ENCODE measurements at regions not wholly inside any gene's neighbourhood (a gene's known extent, or its start where the extent isn't known, plus 50 kb on each side); places are given as distances from the start of the nearest gene placed in this dataset.

- Histone ChIP-seq H3K9ac (ENCODE audit: insufficient read depth, low read length) (no peak overlapping the region), H3K4me1 (ENCODE audit: control insufficient read depth, extremely low read depth, insufficient read depth, low read length) (no peaks in the 10 kb centered on the region), H3K27ac (ENCODE audit: insufficient read depth, low read length) (no peak overlapping the region), H3K4me2 (ENCODE audit: extremely low read depth, insufficient read depth, low read length) (no peak overlapping the region), H3K79me2 (ENCODE audit: control insufficient read depth, insufficient read depth, low read length) (no peaks in the 10 kb centered on the region), H3K27me3 (ENCODE audit: control insufficient read depth, insufficient read depth, low read length) (peaks cover 6% of the 10 kb centered on the region), H2AFZ (ENCODE audit: low read length) (no peak overlapping the region), H4K20me1 (ENCODE audit: control insufficient read depth, extremely low read depth, insufficient read depth, low read length) (no peaks in the 10 kb centered on the region), H3K9me3 (ENCODE audit: control insufficient read depth, insufficient read depth, low read depth, low read length) (no peaks in the 10 kb centered on the region), H3K36me3 (ENCODE audit: control insufficient read depth, insufficient read depth, low read length) (no peaks in the 10 kb centered on the region), H3K4me3 (replicated peaks in 1 of 4; ENCODE audit: control extremely low read depth in 1 of 4, insufficient read depth in 1 of 4, low read depth in 3 of 4, low read length in 4 of 4) (no peak overlapping the region)
- no peak for TF ChIP-seq EZH2 (IDR thresholded peaks at IDR 0.05; ENCODE audit: low read length, missing control alignments)
- TF ChIP-seq, protein P1, sequence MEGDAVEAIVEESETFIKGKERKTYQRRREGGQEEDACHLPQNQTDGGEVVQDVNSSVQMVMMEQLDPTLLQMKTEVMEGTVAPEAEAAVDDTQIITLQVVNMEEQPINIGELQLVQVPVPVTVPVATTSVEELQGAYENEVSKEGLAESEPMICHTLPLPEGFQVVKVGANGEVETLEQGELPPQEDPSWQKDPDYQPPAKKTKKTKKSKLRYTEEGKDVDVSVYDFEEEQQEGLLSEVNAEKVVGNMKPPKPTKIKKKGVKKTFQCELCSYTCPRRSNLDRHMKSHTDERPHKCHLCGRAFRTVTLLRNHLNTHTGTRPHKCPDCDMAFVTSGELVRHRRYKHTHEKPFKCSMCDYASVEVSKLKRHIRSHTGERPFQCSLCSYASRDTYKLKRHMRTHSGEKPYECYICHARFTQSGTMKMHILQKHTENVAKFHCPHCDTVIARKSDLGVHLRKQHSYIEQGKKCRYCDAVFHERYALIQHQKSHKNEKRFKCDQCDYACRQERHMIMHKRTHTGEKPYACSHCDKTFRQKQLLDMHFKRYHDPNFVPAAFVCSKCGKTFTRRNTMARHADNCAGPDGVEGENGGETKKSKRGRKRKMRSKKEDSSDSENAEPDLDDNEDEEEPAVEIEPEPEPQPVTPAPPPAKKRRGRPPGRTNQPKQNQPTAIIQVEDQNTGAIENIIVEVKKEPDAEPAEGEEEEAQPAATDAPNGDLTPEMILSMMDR (conservative IDR thresholded peaks at IDR 0.05 in 1 of 2, IDR thresholded peaks at IDR 0.05 in 1 of 2; ENCODE audit: low read depth in 1 of 2, low read length in 2 of 2): no peak
- DNase-seq (ENCODE audit: low read depth in 2 of 2): no peak
Observed at GRCh38 chr5:72042097-72042496, 65.2 kb upstream of the MAP1B start.

GRCh38 chr5:72045692-72046091 lies 61.6 kb upstream of the MAP1B start:
- Histone ChIP-seq H2AFZ (ENCODE audit: low read length) (no peak overlapping the region), H3K27me3 (ENCODE audit: control insufficient read depth, insufficient read depth, low read length) (peaks cover 4% of the 10 kb centered on the region), H3K4me1 (ENCODE audit: control insufficient read depth, extremely low read depth, insufficient read depth, low read length) (no peaks in the 10 kb centered on the region), H3K79me2 (ENCODE audit: control insufficient read depth, insufficient read depth, low read length) (no peaks in the 10 kb centered on the region), H3K4me2 (ENCODE audit: extremely low read depth, insufficient read depth, low read length) (no peak overlapping the region), H3K9me3 (ENCODE audit: control insufficient read depth, insufficient read depth, low read depth, low read length) (no peaks in the 10 kb centered on the region), H4K20me1 (ENCODE audit: control insufficient read depth, extremely low read depth, insufficient read depth, low read length) (no peaks in the 10 kb centered on the region), H3K27ac (ENCODE audit: insufficient read depth, low read length) (no peak overlapping the region), H3K4me3 (replicated peaks in 1 of 4; ENCODE audit: control extremely low read depth in 1 of 4, insufficient read depth in 1 of 4, low read depth in 3 of 4, low read length in 4 of 4) (no peak overlapping the region), H3K36me3 (ENCODE audit: control insufficient read depth, insufficient read depth, low read length) (no peaks in the 10 kb centered on the region), H3K9ac (ENCODE audit: insufficient read depth, low read length) (no peak overlapping the region)
- TF ChIP-seq EZH2 (IDR thresholded peaks at IDR 0.05; ENCODE audit: low read length, missing control alignments): no peak
- TF ChIP-seq, protein P1 (conservative IDR thresholded peaks at IDR 0.05 in 1 of 2, IDR thresholded peaks at IDR 0.05 in 1 of 2; ENCODE audit: low read depth in 1 of 2, low read length in 2 of 2): no peak
- DNase-seq (ENCODE audit: low read depth in 2 of 2): no peak

DNA sequence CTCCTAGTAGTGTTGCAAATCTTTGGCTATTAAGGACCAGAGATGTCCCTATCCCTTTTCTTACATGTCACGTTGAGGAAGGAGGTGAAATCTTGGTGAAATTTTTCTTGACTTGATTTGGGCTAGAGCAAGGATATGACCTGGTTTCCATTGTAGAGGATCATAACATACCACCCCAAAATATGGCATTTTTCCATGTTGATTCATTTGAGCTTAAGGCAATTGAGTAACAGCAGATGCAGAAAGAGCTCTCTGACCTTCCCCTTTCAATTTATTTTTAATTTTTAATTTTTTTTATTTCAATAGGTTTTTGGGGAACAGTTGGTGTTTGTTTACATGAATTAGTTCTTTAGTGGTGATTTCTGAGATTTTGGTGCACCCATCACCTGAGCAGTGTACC lies 61.2 kb upstream of the MAP1B start:
- Histone ChIP-seq H3K4me1 (ENCODE audit: control insufficient read depth, extremely low read depth, insufficient read depth, low read length) (no peaks in the 10 kb centered on the region), H3K9ac (ENCODE audit: insufficient read depth, low read length) (no peak overlapping the region), H3K4me3 (replicated peaks in 1 of 4; ENCODE audit: control extremely low read depth in 1 of 4, insufficient read depth in 1 of 4, low read depth in 3 of 4, low read length in 4 of 4) (no peak overlapping the region), H3K27ac (ENCODE audit: insufficient read depth, low read length) (no peak overlapping the region), H3K79me2 (ENCODE audit: control insufficient read depth, insufficient read depth, low read length) (no peaks in the 10 kb centered on the region), H3K4me2 (ENCODE audit: extremely low read depth, insufficient read depth, low read length) (no peak overlapping the region), H3K9me3 (ENCODE audit: control insufficient read depth, insufficient read depth, low read depth, low read length) (no peaks in the 10 kb centered on the region), H3K27me3 (ENCODE audit: control insufficient read depth, insufficient read depth, low read length) (peaks cover 4% of the 10 kb centered on the region), H2AFZ (ENCODE audit: low read length) (no peak overlapping the region), H4K20me1 (ENCODE audit: control insufficient read depth, extremely low read depth, insufficient read depth, low read length) (no peaks in the 10 kb centered on the region), H3K36me3 (ENCODE audit: control insufficient read depth, insufficient read depth, low read length) (no peaks in the 10 kb centered on the region)
- TF ChIP-seq EZH2 (IDR thresholded peaks at IDR 0.05; ENCODE audit: low read length, missing control alignments): no peak
- TF ChIP-seq, protein P1 (conservative IDR thresholded peaks at IDR 0.05 in 1 of 2, IDR thresholded peaks at IDR 0.05 in 1 of 2; ENCODE audit: low read depth in 1 of 2, low read length in 2 of 2): no peak
- no peak for DNase-seq (ENCODE audit: low read depth in 2 of 2)
